GM21447 (cell line): ENCODE measurements at regions not wholly inside any gene's neighbourhood (a gene's known extent, or its start where the extent isn't known, plus 50 kb on each side); places are given as distances from the start of the nearest gene placed in this dataset.
"Not testable (repeated sequence)": the region's sequence is repeated elsewhere in the genome, so short reads cannot be mapped to it uniquely, and the experiment has no call there.

Experiments used
- ATAC-seq: cut with Tn5 transposase; IDR thresholded peaks from one replicate; pipeline ENCODE4 v1.9.1; 2021; ENCODE audit not compliant: unreplicated experiment

DNA sequence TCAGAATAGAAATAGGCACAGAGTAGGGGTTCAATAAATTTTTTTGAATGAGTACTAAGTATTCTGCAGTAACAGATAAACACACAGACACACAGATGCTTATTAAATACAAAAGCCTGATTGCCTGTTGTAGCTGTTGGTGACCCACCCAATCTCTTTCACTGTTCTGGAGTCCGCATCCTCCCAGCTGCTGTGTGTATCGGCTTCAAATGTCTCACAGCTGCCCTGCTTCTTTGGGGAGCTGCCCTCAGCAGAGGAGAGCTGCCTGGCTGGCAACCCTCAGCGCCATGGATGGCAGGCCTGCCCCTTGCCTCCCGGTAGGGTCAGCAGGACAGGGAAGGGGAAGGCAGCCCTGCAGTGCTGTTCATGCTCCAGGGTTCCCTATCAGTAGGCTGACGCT, 50.5 kb upstream of the PRNP start:
- ATAC-seq: no peak

- ATAC-seq: no peak
Measured at GRCh38 chr20:4635342-4635741, 50.9 kb upstream of the PRNP start.

GRCh38 chr20:4633780-4634179, 52.5 kb upstream of the PRNP start:
- no peak for ATAC-seq

DNA sequence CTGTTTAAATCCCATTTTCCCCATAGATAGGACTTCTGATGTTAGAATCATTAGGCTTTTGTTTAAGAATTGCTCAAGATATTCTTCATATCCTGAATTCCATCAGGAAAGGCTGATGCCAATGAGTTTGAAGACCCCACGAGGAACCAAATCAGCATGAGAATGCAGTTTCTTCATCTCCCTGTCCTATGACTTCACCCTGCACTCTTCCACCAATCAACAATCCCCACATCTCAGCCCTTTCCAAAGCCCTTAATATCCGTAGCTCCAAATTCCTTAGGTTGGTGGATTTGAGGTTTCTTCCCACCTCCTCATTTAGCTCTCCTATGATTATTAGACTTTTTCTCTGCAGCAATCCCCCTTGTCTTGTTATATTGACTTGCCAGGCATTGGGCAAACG, 52.9 kb upstream of the PRNP start:
- no peak for ATAC-seq

DNA sequence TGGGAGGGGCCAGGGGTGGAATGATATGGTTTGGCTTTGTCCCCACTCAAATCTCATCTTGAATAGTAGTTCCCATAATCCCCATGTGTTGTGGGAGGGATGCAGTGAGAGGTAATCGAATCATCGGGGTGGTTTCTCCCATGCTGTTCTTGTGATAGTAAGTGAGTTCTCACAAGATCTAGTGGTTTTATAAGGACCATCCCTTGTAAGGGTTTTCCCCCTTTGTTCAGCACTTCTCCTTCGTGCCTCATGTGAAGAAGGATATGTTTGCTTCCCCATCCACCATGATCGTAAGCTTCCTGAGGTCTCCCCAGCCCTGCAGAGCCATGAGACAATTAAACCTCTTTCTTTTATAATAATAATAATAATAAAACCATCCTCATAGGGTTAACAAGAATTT, 53.4 kb upstream of the PRNP start:
- no peak for ATAC-seq

- no peak for ATAC-seq
Measured at GRCh38 chr20:4626228-4626627, 60.0 kb upstream of the PRNP start.

GRCh38 chr20:4625687-4626086, 60.6 kb upstream of the PRNP start:
- no peak for ATAC-seq

DNA sequence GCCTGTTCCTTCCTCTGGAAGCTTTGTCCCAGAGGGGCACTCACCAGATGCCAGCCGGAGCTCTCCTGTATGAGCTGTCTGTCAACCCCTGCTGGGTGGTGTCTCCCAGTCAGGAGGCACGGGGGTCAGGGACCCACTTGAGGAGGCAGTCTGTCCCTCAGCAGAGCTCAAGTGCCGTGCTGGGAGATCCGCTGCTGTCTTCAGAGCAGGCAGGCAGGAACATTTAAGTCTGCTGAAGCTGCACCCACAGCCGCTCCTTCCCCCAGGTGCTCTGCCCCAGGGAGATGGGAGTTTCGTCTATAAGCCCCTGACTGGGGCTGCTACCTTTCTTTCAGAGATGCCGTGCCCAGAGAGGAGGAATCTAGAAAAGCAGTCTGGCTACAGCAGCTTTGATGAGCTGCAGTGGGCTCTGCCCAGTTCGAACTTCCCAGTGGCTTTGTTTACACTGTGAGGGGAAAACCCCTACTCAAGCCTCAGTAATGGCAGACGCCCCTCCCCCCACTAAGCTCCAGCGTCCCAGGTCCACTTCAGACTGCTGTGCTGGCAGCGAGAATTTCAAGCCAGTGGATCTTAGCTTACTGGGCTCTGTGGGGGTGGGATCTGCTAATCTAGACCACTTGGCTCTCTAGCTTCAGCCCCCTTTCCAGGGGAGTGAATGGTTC, 61.5 kb upstream of the PRNP start:
- ATAC-seq: not testable (repeated sequence)

DNA sequence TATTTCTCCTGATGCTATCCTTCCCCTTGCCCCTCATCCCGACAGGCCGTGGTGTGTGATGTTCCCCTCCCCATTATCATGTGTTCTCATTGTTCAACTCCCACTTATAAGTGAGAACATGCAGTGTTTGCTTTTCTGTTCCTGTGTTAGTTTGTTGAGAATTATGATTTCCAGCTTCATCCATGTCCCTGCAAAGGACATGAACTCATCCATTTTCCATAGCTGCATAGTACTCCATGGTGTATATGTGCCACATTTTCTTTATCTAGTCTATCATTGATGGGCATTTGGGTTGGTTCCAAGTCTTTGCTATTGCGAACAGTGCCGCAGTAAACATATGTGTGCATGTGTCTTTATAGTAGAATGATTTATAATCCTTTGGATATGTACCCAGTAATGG, 67.1 kb upstream of the PRNP start:
- ATAC-seq: not testable (repeated sequence)

DNA sequence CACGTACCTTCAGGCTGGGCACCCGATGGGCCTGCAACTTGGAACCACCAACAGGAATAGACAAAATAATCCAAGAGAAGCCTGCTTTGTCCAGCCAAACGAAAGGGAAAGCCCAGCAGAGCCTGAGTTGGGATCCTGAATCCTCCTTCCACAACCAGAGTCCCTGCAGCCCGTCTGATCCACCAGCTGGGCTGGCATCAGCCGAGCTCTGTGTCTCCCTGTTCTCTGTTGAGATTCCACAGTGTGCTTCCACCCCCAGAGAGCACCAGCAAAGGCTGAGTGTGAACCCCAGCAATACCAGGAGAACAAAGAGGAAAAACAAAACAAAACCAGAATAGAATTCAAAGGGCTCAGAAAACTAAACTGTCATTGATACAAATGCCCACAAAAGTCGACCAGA, 68.8 kb upstream of the PRNP start:
- no peak for ATAC-seq

GRCh38 chr20:4617019-4617418, 69.2 kb upstream of the PRNP start:
- no peak for ATAC-seq

DNA sequence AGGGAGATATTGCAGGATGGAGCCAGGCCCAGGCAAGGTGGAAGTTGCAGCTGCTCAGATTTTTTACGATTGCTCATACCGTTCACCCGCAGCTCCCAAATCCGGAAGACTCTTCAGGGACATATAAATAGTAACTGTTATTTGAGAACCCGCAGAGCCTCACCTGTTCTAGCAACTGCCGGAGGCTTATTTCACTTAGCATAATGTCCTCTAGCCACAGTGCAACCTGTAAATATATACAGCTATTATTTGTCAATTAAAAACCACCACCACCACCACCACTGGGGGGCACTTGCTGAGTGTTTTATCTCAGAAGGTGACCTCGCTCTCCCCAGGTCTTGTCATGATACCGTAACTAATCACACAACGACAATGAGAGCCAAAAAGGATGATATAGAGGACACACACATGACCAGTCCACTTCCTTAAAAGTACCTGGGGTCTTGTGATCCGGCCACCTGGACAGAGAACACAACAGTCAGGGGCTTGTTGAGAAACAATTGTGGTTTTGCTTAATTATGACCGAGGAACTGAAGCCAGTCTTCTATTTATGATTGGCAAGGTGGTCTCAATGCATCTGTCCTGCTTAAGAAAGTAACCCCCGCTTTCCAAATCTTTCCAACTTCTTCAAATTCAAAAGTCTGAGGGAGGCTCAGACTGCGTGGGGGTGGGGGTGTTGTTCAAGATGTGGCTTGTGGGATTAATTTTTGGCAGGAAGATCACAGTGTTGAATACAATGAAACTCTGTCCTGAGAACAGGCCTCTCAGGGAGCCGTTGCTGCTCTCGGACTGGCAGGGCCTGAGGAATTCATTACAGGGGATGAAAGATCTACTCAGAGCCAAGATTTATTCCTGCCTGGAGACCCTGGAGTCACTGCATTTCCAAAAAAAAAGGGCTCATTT, 72.3 kb upstream of the PRNP start:
- peak; percentile 69 for ATAC-seq

DNA sequence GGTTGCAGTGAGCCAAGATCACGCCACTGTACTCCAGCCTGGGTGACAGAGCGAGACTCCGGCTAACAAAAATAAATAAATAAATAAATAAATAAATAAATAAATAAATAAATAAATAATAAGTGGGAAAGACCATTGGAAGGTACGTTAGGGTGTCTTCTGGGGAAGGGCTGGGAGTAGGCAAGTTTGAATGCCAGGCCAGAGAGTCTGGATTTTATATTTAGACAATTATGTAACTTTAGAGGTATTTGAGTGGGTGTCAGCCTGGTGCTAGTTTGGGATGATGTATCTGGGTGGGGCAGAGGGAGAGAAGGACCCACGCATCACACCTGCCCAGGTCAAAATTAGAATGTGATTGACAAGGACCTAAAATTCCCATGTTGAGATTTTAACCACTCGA, 73.1 kb upstream of the PRNP start:
- no peak for ATAC-seq

- ATAC-seq: no peak
Measured at GRCh38 chr20:4610871-4611270, 75.4 kb upstream of the PRNP start.

GRCh38 chr20:4609511-4609910, 76.7 kb upstream of the PRNP start:
- no peak for ATAC-seq

GRCh38 chr20:4608861-4609260, 77.4 kb upstream of the PRNP start:
- ATAC-seq: no peak

GRCh38 chr20:4607287-4607713, 79.0 kb upstream of the PRNP start:
- no peak for ATAC-seq

DNA sequence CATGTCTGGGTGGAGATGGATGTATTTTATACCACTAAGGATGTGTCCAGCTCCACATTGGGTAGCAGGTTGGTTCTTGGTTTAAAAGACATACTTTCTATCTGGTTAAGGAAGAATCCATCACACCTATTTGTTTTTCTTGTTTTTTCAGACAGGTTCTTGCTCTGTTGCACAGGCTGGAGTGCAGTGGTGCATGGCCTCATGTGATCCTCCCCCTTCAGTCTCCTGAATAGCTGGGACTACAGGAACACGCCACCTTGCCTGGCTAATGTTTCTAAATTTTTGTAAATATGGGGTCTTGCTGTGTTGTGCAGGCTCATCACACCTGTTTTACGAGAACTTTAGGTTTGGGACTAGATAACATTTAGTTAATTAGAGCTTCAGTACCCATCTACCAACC, 80.2 kb upstream of the PRNP start:
- ATAC-seq: no peak

GRCh38 chr20:4605166-4605565, 81.1 kb upstream of the PRNP start:
- no peak for ATAC-seq

DNA sequence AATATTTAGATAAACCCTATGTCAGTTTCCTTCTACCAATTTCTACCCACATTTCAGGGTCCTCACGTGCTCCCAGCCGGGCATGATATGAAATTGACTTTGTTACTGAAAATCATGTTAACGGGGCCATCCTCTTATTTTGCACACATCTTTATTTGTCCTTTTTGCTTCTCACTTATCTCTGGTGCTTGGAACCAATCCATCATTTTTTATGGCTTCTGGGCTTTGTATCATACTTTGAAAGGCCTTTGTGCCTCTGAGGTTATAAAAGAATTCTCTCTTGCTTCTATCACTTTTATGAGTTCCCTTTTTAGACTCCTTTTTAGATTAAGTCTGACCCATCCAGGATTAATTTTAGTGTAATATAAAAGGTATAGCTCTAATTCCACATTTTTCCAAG, 81.7 kb upstream of the PRNP start:
- ATAC-seq: no peak

DNA sequence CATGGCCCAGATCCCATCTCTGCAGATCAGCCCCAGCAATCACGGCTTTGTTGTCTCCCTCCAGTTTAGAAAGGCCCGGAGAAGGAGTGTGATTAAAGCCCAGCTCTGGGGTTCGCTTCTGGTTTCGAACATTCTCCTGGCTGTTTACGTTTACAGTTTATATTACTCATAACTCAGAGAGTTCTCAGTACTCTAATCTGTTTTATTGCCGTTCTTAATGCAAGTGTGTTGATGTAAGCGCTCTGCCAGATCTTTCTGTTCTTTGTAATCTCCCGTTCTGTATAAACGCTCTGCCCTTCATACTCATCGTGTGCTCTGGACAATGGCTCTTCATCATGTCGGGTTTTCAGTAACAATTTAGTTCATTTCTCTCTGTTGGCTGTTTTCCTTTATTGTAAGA, 82.5 kb upstream of the PRNP start:
- no peak for ATAC-seq

GRCh38 chr20:4602297-4602631, 84.0 kb upstream of the PRNP start:
- ATAC-seq: no peak
